ENCODE measurements at regions not wholly inside any gene's neighbourhood (a gene's known extent, or its start where the extent isn't known, plus 50 kb on each side); places are given as distances from the start of the nearest gene placed in this dataset.

DNA sequence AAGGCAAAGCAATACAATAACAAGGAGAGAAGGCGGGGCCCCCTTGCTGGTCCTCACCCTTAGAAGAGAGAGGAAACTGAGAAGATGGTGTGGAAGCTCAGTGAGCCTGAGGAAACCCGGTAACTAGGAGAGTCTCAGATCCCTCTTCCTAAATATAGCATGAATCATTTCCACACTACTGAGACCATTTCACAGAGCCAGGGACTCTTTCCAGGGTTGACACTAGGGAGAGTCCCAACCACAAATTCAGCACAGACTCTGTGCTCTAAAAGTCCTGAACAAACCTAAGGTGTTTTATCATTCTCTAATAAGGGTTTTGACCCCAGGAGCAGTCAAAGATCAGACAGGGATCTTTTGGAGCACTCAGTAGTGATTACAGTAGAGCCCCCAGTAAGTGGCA lies 647.7 kb downstream of the KCNT2 start:
- no peak overlapping the region for H3K4me3 Mint-ChIP-seq
- TF ChIP-seq, protein P1, sequence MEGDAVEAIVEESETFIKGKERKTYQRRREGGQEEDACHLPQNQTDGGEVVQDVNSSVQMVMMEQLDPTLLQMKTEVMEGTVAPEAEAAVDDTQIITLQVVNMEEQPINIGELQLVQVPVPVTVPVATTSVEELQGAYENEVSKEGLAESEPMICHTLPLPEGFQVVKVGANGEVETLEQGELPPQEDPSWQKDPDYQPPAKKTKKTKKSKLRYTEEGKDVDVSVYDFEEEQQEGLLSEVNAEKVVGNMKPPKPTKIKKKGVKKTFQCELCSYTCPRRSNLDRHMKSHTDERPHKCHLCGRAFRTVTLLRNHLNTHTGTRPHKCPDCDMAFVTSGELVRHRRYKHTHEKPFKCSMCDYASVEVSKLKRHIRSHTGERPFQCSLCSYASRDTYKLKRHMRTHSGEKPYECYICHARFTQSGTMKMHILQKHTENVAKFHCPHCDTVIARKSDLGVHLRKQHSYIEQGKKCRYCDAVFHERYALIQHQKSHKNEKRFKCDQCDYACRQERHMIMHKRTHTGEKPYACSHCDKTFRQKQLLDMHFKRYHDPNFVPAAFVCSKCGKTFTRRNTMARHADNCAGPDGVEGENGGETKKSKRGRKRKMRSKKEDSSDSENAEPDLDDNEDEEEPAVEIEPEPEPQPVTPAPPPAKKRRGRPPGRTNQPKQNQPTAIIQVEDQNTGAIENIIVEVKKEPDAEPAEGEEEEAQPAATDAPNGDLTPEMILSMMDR (IDR thresholded peaks at IDR 0.05), result no peak
- no peak overlapping the region for H3K27ac Mint-ChIP-seq
- H3K27me3 Mint-ChIP-seq (ENCODE audit: insufficient read depth), result peaks cover 1% of the 10 kb centered on the region; the same call in 1 of the 2 replicates
- no peaks in the 10 kb centered on the region; the same call in 1 of the 2 replicates for H3K9me3 Mint-ChIP-seq
- no peaks in the 10 kb centered on the region for H3K4me1 Mint-ChIP-seq (ENCODE audit: low read depth)
- H3K36me3 Mint-ChIP-seq (ENCODE audit: low read depth), result no peaks in the 10 kb centered on the region
- DNase-seq, result no peak

DNA sequence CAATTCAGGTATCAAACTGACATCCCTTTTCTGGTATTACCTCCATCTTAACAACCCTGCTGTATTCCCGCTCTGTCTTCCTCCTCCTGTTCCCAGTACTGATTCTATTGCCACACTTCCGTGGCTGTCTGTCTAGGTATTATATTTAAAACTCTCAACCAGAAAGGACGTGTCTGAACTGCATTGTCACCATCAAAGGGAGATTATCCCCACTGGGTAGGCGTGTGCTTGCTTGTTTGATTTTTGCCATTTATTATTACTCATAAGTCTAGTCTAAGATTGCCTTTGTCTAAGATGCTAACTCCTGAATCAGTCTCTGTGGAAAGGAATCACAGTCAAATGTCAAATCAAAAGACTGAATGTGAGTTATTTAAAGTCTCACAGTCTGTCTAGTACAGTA lies 650.1 kb downstream of the KCNT2 start:
- H3K4me1 Mint-ChIP-seq (ENCODE audit: low read depth), result no peaks in the 10 kb centered on the region
- no peak for DNase-seq
- no peaks in the 10 kb centered on the region; the same call in 1 of the 2 replicates for H3K9me3 Mint-ChIP-seq
- no peak overlapping the region for H3K4me3 Mint-ChIP-seq
- peaks cover 1% of the 10 kb centered on the region; the same call in 1 of the 2 replicates for H3K27me3 Mint-ChIP-seq (ENCODE audit: insufficient read depth)
- TF ChIP-seq, protein P1 (IDR thresholded peaks at IDR 0.05), result no peak
- H3K27ac Mint-ChIP-seq, result no peak overlapping the region
- H3K36me3 Mint-ChIP-seq (ENCODE audit: low read depth), result no peaks in the 10 kb centered on the region

DNA sequence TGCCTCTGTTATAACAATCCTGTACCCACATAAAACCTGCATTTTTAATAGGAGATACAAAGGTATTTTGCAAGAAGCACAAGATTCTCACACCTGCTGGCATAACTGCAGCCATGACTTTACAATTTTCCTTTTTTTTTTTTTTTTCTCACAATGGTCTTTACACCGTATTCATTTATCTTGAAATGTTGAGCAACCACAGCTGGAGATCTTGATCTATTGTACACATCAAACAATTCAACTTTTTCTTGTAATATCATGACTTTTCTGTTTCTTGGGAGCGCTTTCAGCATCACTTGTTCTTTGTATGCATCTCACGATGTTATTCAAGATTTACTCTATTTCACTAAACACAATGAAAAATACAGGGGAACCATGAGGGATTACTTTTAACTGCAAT lies 651.4 kb downstream of the KCNT2 start:
- Mint-ChIP-seq H3K9me3 (no peaks in the 10 kb centered on the region; the same call in 1 of the 2 replicates), H3K27me3 (ENCODE audit: insufficient read depth) (peaks cover 1% of the 10 kb centered on the region; the same call in 1 of the 2 replicates), H3K4me1 (ENCODE audit: low read depth) (no peaks in the 10 kb centered on the region), H3K36me3 (ENCODE audit: low read depth) (no peaks in the 10 kb centered on the region), H3K27ac (no peak overlapping the region), H3K4me3 (no peak overlapping the region)
- DNase-seq, result no peak
- TF ChIP-seq, protein P1 (IDR thresholded peaks at IDR 0.05), result no peak

DNA sequence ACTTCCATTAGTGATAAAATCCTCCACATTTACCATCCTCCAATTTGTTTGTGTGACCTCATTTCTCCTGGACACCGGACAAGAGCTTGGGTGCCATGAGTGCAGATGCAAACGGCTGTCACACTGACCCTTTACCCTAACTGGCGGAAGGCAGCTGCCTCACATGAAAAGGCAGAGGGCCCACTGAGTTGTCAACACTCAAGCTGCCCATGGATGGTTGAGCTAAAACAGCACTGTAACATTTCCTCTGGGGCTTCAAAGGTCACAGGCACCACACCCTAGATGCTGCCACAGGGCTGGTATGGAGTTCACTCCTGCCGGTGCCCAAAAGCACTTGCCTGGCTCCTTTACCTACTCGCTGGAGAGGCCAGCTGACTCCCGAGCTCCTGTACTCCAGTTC lies 653.4 kb downstream of the KCNT2 start:
- no peak for DNase-seq
- Mint-ChIP-seq H3K36me3 (ENCODE audit: low read depth) (no peaks in the 10 kb centered on the region), H3K9me3 (no peaks in the 10 kb centered on the region; the same call in 1 of the 2 replicates), H3K27me3 (ENCODE audit: insufficient read depth) (peaks cover 1% of the 10 kb centered on the region; the same call in 1 of the 2 replicates), H3K27ac (no peak overlapping the region), H3K4me1 (ENCODE audit: low read depth) (no peaks in the 10 kb centered on the region), H3K4me3 (no peak overlapping the region)
- TF ChIP-seq, protein P1 (IDR thresholded peaks at IDR 0.05), result no peak

DNA sequence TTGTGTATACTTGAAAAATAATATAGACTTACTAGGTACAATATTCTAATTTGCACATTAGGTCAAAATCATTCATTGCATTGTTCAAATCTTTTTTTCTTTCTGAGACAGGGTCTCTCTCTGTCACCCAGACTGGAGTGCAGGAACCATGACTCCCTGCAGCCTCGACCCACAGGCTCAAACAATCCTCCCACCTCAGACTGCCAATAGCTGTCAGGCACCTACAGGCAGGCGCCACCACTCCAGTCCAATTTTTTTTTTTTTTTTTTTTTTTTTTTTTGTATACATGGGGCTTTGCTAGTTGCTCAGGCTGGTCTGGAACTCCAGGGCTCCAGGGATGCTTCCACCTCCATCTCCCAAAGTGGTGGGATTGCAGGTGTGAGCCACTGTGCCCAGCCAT lies 656.9 kb downstream of the KCNT2 start:
- Mint-ChIP-seq H3K4me1 (ENCODE audit: low read depth) (no peaks in the 10 kb centered on the region), H3K27me3 (ENCODE audit: insufficient read depth) (peaks cover 1% of the 10 kb centered on the region; the same call in 1 of the 2 replicates), H3K27ac (no peak overlapping the region), H3K4me3 (no peak overlapping the region), H3K36me3 (ENCODE audit: low read depth) (no peaks in the 10 kb centered on the region), H3K9me3 (peaks cover 3% of the 10 kb centered on the region)
- DNase-seq, result no peak
- TF ChIP-seq, protein P1 (IDR thresholded peaks at IDR 0.05), result no peak
